ENCODE measurements at regions not wholly inside any gene's neighbourhood (a gene's known extent, or its start where the extent isn't known, plus 50 kb on each side); places are given as distances from the start of the nearest gene placed in this dataset.

- DNase-seq (ENCODE audit: low spot score) = no peak
Observed at GRCh38 chr21:32184065-32184464, 94.8 kb downstream of the MIS18A start.

DNA sequence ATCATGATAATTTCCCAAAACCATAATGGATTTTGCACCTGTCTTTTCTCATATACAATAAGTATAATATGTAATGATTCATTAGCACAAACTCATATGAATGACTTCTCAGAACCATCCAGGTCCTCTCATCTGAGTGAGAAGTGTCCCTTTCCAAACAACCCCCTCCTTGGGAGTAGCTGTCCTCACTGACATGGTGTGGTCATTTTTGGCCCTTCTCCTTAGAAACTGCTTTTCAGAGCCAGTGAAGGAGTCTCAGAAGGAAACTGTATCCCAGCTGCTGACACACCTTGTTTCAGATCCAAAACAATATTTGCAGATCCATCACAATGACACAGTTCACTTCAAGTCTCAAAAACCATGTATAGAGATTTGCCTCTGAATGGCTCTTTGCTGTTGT lies 95.5 kb downstream of the MIS18A start:
- DNase-seq (ENCODE audit: low spot score) = no peak

- DNase-seq (ENCODE audit: low spot score) = no peak
Observed at GRCh38 chr21:32182449-32182848, 96.4 kb downstream of the MIS18A start.

GRCh38 chr21:32181457-32181856 lies 97.4 kb downstream of the MIS18A start:
- no peak for DNase-seq (ENCODE audit: low spot score)

- no peak for DNase-seq (ENCODE audit: low spot score)
Observed at GRCh38 chr21:32174819-32175218, 104.0 kb downstream of the MIS18A start.

DNA sequence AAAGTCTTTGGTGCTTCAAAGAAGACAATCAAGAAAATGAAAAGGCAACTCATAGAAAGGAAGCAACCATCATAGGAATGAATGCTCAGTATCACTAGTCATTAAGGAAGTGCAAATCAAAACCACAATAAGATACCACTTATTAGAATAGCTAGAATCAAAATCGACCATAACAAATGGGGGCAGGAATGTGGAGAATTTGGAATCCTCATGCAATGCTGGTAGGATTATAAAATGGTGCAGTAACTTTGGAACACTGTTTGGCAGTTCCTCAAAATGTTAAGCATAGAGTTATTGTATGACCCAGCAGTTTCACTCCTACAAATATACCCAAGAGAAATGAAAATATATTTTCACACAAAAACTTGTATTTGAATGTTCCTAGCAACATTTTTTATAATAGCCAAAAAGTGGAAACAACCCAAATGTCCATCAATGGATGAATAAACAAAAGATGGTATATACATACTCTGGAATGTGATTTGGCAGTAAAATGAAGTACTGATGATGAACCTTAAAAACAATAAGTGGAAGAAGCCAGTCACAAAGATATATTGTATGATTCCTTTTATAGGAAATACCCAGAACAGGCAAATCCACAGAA lies 105.6 kb downstream of the MIS18A start:
- DNase-seq (ENCODE audit: low spot score) = no peak

GRCh38 chr21:32172106-32172505 lies 106.7 kb downstream of the MIS18A start:
- DNase-seq (ENCODE audit: low spot score) = no peak

- no peak for DNase-seq (ENCODE audit: low spot score)
Observed at GRCh38 chr21:32167513-32167912, 111.3 kb downstream of the MIS18A start.

- no peak for DNase-seq (ENCODE audit: low spot score)
Observed at GRCh38 chr21:32163386-32163785, 115.5 kb downstream of the MIS18A start.

DNA sequence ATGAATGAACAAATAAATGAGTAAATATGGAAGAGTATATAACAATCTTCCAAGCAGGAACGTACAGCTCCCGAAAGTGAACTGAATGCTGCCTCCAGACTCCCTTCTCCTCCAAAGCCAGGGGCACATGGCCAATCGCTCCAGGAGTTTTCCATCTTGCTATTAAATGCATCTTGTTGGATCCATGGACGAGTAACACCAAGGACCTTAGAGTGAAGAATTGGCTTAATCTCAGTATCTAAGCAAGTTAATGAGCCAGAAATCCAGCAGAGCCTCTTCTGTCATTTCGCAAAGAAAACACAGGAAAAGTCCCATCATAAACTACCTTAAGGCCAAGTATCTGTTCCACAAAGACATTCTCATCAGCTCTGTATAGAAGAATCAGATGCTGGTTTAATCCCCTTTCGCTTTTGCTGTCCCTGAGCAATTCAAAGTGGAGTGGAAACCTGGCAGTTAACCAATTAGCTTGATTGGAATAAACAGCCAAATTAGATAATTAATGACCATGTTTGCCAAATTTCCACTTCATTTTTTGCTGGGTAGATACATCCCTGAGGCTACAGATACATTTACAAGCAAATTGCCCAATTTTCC lies 116.0 kb downstream of the MIS18A start:
- DNase-seq (ENCODE audit: low spot score) = no peak

DNA sequence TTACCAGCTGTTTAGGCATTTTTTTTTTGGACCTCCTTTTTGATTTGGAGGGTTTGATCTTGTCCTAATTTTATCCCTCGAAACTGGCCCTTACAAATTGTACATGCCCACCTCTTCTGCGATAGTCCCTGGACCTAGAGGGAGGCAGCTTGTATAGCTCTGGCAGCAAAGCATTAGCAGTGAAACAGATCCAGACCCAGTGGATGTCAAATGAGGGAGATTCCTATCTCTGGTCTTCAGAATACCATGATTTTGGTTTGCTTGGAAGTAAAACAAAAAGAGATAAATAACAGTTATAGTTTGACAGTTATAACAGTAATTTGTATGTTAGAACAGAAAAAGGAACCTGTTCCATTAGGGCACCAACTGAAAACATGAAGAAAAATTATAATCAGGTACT lies 123.6 kb downstream of the MIS18A start:
- no peak for DNase-seq (ENCODE audit: low spot score)

GRCh38 chr21:32147041-32147440 lies 131.8 kb downstream of the MIS18A start:
- no peak for DNase-seq (ENCODE audit: low spot score)

GRCh38 chr21:32144851-32145250 lies 134.0 kb downstream of the MIS18A start:
- no peak for DNase-seq (ENCODE audit: low spot score)

- DNase-seq (ENCODE audit: low spot score) = no peak
Observed at GRCh38 chr21:32143241-32143939, 135.5 kb downstream of the MIS18A start.

GRCh38 chr21:32141318-32141633 lies 137.6 kb downstream of the MIS18A start:
- DNase-seq (ENCODE audit: low spot score) = no peak

GRCh38 chr21:32140604-32141317 lies 138.1 kb downstream of the MIS18A start:
- DNase-seq (ENCODE audit: low spot score) = no peak

GRCh38 chr21:32140151-32140550 lies 138.7 kb downstream of the MIS18A start:
- DNase-seq (ENCODE audit: low spot score) = no peak

GRCh38 chr21:32138658-32139057 lies 140.2 kb downstream of the MIS18A start:
- no peak for DNase-seq (ENCODE audit: low spot score)

- no peak for DNase-seq (ENCODE audit: low spot score)
Observed at GRCh38 chr21:32137931-32138330, 140.9 kb downstream of the MIS18A start.

- DNase-seq (ENCODE audit: low spot score) = no peak
Observed at GRCh38 chr21:32137266-32137665, 141.6 kb downstream of the MIS18A start.

GRCh38 chr21:32136546-32136945 lies 142.3 kb downstream of the MIS18A start:
- no peak for DNase-seq (ENCODE audit: low spot score)

Measured in mesenteric fat pad (tissue), 1 donor.